GM18909 (cell line): ENCODE measurements at regions not wholly inside any gene's neighbourhood (a gene's known extent, or its start where the extent isn't known, plus 50 kb on each side); places are given as distances from the start of the nearest gene placed in this dataset.

Experiments
- ATAC-seq: cut with Tn5 transposase; IDR thresholded peaks from one replicate; pipeline ENCODE4 v1.9.1; 2021; ENCODE audit warnings: mild to moderate bottlenecking; ENCODE audit not compliant: unreplicated experiment, poor library complexity

GRCh38 chr11:62033191-62034035 lies 66.0 kb upstream of the FTH1 start:
- no peak for ATAC-seq

- no peak for ATAC-seq
These were observed 62.7 kb upstream of the FTH1 start for GRCh38 chr11:62030071-62030684.

DNA sequence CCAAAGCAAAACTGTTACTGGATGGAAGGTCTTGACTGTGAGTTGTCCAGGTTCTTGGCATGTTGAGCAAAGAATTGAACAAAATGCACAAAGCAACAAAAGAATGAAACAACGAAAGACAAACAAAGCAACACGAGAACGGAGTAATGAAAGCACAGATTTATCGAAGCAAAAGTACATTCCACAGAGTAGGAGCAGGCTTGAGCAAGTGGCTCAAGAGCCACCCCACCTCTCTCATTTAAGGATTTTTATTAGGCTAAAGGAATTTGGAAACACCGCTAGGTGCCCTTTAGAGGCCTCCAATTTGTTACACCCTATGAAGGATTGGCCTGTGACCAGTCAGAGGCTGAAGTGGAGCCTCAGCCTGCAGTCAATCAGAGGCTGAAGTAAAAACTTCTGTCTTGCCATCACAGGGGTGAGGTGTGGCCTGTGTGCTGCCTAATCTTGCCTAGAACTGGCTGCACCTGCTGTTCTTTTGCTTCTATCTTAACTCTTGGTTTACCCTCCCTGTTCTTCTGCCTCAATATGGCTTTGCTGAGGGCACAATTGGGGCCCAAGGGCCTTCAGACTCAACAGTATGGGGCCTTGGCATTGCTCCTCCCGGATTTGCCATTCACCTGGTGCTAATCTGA lies 59.4 kb upstream of the FTH1 start:
- no peak for ATAC-seq

- ATAC-seq: peak; percentile 87
These were observed 58.2 kb upstream of the FTH1 start for GRCh38 chr11:62025487-62026105.

DNA sequence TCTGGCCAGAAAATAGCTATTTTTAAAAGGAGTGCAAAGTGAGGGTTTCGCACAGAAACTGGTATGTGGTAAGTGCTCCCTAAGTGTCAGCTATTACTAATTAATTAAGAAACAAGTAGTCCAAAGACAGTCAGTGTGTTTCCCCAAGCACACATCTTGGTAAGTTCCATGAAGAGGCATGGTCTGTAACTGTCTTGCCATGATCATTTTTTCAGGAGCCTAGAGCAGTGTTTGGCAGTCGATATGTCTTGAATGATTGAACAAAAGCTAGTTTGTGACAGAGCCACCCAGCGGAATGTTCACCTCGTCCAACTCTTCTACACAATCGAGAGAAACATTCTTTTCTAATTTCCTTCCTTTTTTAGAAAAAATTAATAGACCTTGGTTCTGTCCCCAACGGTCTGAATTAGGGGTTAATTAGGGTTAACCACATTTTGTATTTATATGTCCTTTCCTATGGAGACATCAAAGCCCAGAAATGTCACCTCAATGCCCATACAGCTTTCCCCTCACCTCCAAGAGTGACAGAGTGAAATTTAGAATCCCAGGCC lies 57.6 kb upstream of the FTH1 start:
- no peak for ATAC-seq

DNA sequence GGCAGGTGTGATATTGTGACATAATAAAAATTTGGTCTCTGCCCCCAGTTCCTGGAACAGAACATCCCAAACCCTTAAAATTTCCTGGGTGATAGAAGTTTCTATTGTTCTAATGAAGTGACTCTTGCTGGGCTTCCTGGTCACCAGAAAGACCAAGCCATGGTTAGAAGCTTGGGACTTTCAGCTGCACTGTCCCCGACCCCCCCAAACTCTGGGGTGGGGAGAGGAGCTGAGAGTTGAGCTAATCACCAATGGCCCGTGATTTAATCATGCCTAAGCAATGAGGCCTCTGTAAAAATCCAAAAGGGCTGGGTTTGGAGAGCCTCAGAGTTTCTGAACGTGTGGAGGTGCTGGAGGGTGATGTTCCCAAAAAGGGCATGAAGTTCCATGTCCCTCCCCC lies 54.8 kb upstream of the FTH1 start:
- ATAC-seq: no peak

- ATAC-seq: no peak
These were observed 53.2 kb upstream of the FTH1 start for GRCh38 chr11:62020661-62021060.

- ATAC-seq: no peak
These were observed 51.7 kb upstream of the FTH1 start for GRCh38 chr11:62018981-62019664.

GRCh38 chr11:62017878-62018655 lies 50.6 kb upstream of the FTH1 start:
- ATAC-seq: no peak
